Neural cell (in vitro differentiated cells): ENCODE measurements at regions not wholly inside any gene's neighbourhood (a gene's known extent, or its start where the extent isn't known, plus 50 kb on each side); places are given as distances from the start of the nearest gene placed in this dataset.

Experiments
- H2AFZ ChIP-seq: fragments of 200-600, 300-800 bp; sonication (generic), shearing (Covaris generic); 2 replicates; pipeline ENCODE4 v1.6.0; 2014; ENCODE audit warnings: low read depth, mild to moderate bottlenecking, antibody characterized with exemption, low read length, moderate library complexity
- H3F3A ChIP-seq: fragments of 200-600 bp; shearing (Covaris generic); 2 replicates; pipeline ENCODE4 v1.6.1; 2016; ENCODE audit warnings: mild to moderate bottlenecking, moderate library complexity, mixed read lengths, antibody characterized with exemption, low read length; ENCODE audit not compliant: insufficient read depth, poor library complexity, severe bottlenecking
- H3K27ac ChIP-seq: fragments of 200-600, 300-800 bp; sonication (generic), shearing (Covaris generic); 2 replicates; pipeline ENCODE4 v1.5.1; 2014; ENCODE audit warnings: mild to moderate bottlenecking, low read length, moderate library complexity
- H3K27me3 ChIP-seq: fragments of 300-800, 200-600 bp; sonication (generic), shearing (Covaris generic); 2 replicates; pipeline ENCODE4 v1.6.0; 2014; ENCODE audit warnings: mild to moderate bottlenecking, low read depth, low read length, moderate library complexity; ENCODE audit not compliant: insufficient read depth
- H3K36me3 ChIP-seq: fragments of 300-800, 200-600 bp; sonication (generic), shearing (Covaris generic); 2 replicates; pipeline ENCODE4 v1.5.1; 2014; ENCODE audit warnings: mild to moderate bottlenecking, antibody characterized with exemption, low read length, moderate library complexity; ENCODE audit not compliant: insufficient read depth
- H3K4me2 ChIP-seq: fragments of 300-800, 200-600 bp; sonication (generic), shearing (Covaris generic); 2 replicates; pipeline ENCODE4 v1.6.0; 2014; ENCODE audit warnings: mild to moderate bottlenecking, low read length
- H3K4me3 ChIP-seq: fragments of 300-800, 200-600 bp; sonication (generic), shearing (Covaris generic); 2 replicates; pipeline ENCODE4 v1.5.1; 2014; ENCODE audit warnings: mild to moderate bottlenecking, low read length, moderate library complexity
- H3K79me2 ChIP-seq: fragments of 200-600 bp; shearing (Covaris generic); replicated peaks from 2 replicates; pipeline ENCODE4 v1.6.0; 2014; ENCODE audit warnings: mild to moderate bottlenecking, low read length, moderate library complexity; ENCODE audit not compliant: insufficient read depth
- H3K9ac ChIP-seq: fragments of 300-800, 200-600 bp; sonication (generic), shearing (Covaris generic); 2 replicates; pipeline ENCODE4 v1.6.1; 2016; ENCODE audit warnings: mild to moderate bottlenecking, low read length, mixed read lengths
- H3K9me2 ChIP-seq: fragments of 200-600 bp; shearing (Covaris generic); 2 replicates; pipeline ENCODE4 v1.6.1; 2016; ENCODE audit warnings: mild to moderate bottlenecking, low read length, mixed read lengths; ENCODE audit not compliant: insufficient read depth
- H3K9me3 ChIP-seq: fragments of 200-600, 300-800 bp; sonication (generic), shearing (Covaris generic); 2 replicates; pipeline ENCODE4 v1.6.1; 2016; ENCODE audit warnings: mild to moderate bottlenecking, mixed run types, low read length, moderate library complexity, mixed read lengths
- H4K20me1 ChIP-seq: fragments of 200-600 bp; shearing (Covaris generic); 2 replicates; pipeline ENCODE4 v1.6.1; 2016; ENCODE audit warnings: mild to moderate bottlenecking, mixed run types; ENCODE audit not compliant: insufficient read depth
- CTCF ChIP-seq: fragments of 450-650 bp; IDR thresholded peaks from 2 replicates; pipeline ENCODE4 v1.5.1; 2014; ENCODE audit warnings: antibody characterized with exemption, mild to moderate bottlenecking, moderate library complexity; ENCODE audit not compliant: poor library complexity, severe bottlenecking
- EP300 ChIP-seq: fragments of 450-650 bp; conservative IDR thresholded peaks from 2 replicates; pipeline ENCODE4 v1.6.1; 2014; ENCODE audit warnings: antibody characterized with exemption, mild to moderate bottlenecking, moderate library complexity; ENCODE audit not compliant: poor library complexity, severe bottlenecking
- EZH2 ChIP-seq: fragments of 200-600, 300-800 bp; shearing (Covaris generic), sonication (generic); IDR thresholded peaks from 2 replicates; pipeline ENCODE4 v1.6.1; 2014; ENCODE audit warnings: antibody characterized with exemption, low read length, borderline replicate concordance, mild to moderate bottlenecking; ENCODE audit not compliant: insufficient read depth, poor library complexity, severe bottlenecking
- MXI1 ChIP-seq: fragments of 450-650 bp; conservative IDR thresholded peaks from 2 replicates; pipeline ENCODE4 v1.6.1; 2014; ENCODE audit warnings: antibody characterized with exemption, mild to moderate bottlenecking; ENCODE audit not compliant: poor library complexity, severe bottlenecking
- POLR2AphosphoS5 ChIP-seq: IDR thresholded peaks from 2 replicates; pipeline ENCODE4 v1.6.1; 2012
- RAD21 ChIP-seq: fragments of 450-650 bp; conservative IDR thresholded peaks from 2 replicates; pipeline ENCODE4 v1.6.1; 2014; ENCODE audit warnings: antibody characterized with exemption, mild to moderate bottlenecking, moderate library complexity
- REST ChIP-seq: IDR thresholded peaks from 2 replicates; pipeline ENCODE4 v1.6.1; 2012; ENCODE audit warnings: borderline replicate concordance
- SMC3 ChIP-seq: fragments of 450-650 bp; conservative IDR thresholded peaks from 2 replicates; pipeline ENCODE4 v1.6.1; 2014; ENCODE audit warnings: antibody characterized with exemption, mild to moderate bottlenecking, moderate library complexity; ENCODE audit not compliant: poor library complexity
- TAF1 ChIP-seq: IDR thresholded peaks from 2 replicates; pipeline ENCODE4 v1.6.1; 2012; ENCODE audit warnings: low read depth

GRCh38 chr21:28738420-28738704 lies 254.3 kb downstream of the LTN1 start:
- Histone ChIP-seq H3K9me3 (no peaks in the 10 kb centered on the region), H4K20me1 (no peaks in the 10 kb centered on the region), H3K9me2 (no peaks in the 10 kb centered on the region), H3K9ac (no peak overlapping the region), H3F3A (no peaks in the 10 kb centered on the region), H3K79me2 (no peaks in the 10 kb centered on the region), H3K27me3 (no peaks in the 10 kb centered on the region), H3K27ac (no peak overlapping the region), H3K4me3 (no peak overlapping the region), H2AFZ (no peak overlapping the region), H3K4me2 (no peak overlapping the region), H3K36me3 (no peaks in the 10 kb centered on the region)
- TF ChIP-seq SMC3, result no peak
- TF ChIP-seq REST, result no peak
- no peak for TF ChIP-seq RAD21
- no peak for TF ChIP-seq POLR2AphosphoS5
- TF ChIP-seq EP300, result no peak
- no peak for TF ChIP-seq TAF1
- TF ChIP-seq EZH2, result no peak
- no peak for TF ChIP-seq MXI1
- TF ChIP-seq CTCF, result no peak

GRCh38 chr21:28737674-28738419 lies 254.8 kb downstream of the LTN1 start:
- H3K9me2 ChIP-seq, result no peaks in the 10 kb centered on the region
- H3K4me2 ChIP-seq, result no peak overlapping the region
- no peak overlapping the region for H2AFZ ChIP-seq
- H3K27ac ChIP-seq, result no peak overlapping the region
- H3K9ac ChIP-seq, result no peak overlapping the region
- H3K79me2 ChIP-seq, result no peaks in the 10 kb centered on the region
- no peaks in the 10 kb centered on the region for H4K20me1 ChIP-seq
- no peaks in the 10 kb centered on the region for H3K9me3 ChIP-seq
- TF ChIP-seq EP300, result no peak
- no peak overlapping the region for H3K4me3 ChIP-seq
- no peaks in the 10 kb centered on the region for H3K36me3 ChIP-seq
- H3F3A ChIP-seq, result no peaks in the 10 kb centered on the region
- no peaks in the 10 kb centered on the region for H3K27me3 ChIP-seq
